ENCODE measurements at regions not wholly inside any gene's neighbourhood (a gene's known extent, or its start where the extent isn't known, plus 50 kb on each side); places are given as distances from the start of the nearest gene placed in this dataset.
"Not testable (repeated sequence)": the region's sequence is repeated elsewhere in the genome, so short reads cannot be mapped to it uniquely, and the experiment has no call there.

DNA sequence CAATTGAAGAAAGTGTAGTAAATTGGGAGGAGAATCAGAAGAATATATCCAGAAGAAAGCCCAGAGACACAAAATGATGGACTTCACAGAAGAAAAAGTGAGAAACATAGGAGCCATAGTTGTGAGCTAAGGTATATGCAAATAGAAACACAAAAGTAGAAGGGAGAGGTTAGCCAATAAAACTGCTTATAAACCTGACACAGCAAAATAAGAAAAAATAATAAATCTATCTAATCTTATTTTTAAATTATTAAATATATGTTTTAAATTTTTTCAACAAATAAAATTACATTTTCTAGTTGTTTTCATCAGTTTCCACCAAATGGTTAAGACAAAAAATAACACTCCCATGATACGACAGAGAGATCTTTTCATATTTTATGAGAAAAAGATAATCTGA lies 903.5 kb downstream of the DNAJB9 start:
- TF ChIP-seq, protein P1, sequence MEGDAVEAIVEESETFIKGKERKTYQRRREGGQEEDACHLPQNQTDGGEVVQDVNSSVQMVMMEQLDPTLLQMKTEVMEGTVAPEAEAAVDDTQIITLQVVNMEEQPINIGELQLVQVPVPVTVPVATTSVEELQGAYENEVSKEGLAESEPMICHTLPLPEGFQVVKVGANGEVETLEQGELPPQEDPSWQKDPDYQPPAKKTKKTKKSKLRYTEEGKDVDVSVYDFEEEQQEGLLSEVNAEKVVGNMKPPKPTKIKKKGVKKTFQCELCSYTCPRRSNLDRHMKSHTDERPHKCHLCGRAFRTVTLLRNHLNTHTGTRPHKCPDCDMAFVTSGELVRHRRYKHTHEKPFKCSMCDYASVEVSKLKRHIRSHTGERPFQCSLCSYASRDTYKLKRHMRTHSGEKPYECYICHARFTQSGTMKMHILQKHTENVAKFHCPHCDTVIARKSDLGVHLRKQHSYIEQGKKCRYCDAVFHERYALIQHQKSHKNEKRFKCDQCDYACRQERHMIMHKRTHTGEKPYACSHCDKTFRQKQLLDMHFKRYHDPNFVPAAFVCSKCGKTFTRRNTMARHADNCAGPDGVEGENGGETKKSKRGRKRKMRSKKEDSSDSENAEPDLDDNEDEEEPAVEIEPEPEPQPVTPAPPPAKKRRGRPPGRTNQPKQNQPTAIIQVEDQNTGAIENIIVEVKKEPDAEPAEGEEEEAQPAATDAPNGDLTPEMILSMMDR (conservative IDR thresholded peaks at IDR 0.05; ENCODE audit: low read depth, low read length), result no peak
- no peak overlapping the region for H3K4me3 ChIP-seq (ENCODE audit: low read depth, low read length)
- no peak for DNase-seq (ENCODE audit: low read depth)

DNA sequence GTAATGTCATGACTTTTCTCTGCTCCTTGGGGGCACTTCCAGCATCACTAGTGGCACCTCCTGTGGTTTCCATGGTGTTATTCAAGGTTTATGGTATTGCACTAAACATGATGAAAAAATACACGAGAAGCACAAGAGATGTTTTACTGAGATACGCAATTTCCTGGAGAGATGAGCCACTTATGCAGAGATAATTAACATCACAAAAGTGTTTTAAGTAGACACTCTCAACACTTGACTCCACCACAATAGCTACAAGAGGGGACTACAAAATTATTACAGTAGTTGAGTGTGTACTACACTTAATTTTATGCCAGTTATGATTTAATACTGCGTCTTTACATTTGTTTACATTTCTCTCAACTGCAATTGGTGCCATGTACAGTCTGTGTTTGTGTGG lies 906.7 kb downstream of the DNAJB9 start:
- DNase-seq (ENCODE audit: low read depth), result no peak
- H3K4me3 ChIP-seq (ENCODE audit: low read depth, low read length), result no peak overlapping the region
- TF ChIP-seq, protein P1 (conservative IDR thresholded peaks at IDR 0.05; ENCODE audit: low read depth, low read length), result no peak

DNA sequence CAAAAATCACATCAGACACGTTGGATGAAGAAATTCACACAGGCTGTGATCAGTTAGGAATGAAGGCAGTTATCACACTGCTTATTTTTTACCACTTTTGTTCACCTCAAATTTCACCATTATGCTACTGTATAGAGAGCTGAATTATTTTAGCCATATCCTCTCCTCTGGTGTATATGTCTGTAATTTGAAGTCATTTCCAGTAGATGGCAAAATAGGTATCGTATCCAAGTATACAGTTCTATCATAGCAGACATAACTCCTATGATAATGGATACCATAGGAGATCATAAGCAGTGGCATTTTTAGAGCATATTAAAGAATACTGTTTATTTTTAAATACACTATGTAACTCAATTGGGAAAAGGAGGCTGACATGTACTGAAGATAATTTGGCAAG lies 909.7 kb downstream of the DNAJB9 start:
- H3K4me3 ChIP-seq (ENCODE audit: low read depth, low read length), result no peak overlapping the region
- peak; percentile 0 for DNase-seq (ENCODE audit: low read depth)
- TF ChIP-seq, protein P1 (conservative IDR thresholded peaks at IDR 0.05; ENCODE audit: low read depth, low read length), result no peak

DNA sequence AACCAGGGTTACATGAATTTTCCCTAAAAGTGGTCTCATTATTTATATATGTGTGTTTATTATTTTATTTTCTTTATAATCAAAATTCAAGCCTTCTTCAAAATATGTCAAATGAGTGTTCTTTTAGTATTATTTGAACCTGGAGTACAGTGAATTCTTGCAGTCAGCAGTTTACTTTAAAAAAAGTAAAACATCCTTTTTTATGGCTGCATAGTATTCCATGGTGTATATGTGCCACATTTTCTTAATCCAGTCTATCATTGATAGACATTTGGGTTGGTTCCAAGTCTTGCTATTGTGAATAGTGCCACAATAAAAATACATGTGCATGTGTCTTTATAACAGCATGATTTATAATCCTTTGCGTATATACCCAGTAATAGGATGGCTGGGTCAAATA lies 920.9 kb downstream of the DNAJB9 start:
- not testable (repeated sequence) for H3K4me3 ChIP-seq (ENCODE audit: low read depth, low read length); DNase-seq (ENCODE audit: low read depth)

DNA sequence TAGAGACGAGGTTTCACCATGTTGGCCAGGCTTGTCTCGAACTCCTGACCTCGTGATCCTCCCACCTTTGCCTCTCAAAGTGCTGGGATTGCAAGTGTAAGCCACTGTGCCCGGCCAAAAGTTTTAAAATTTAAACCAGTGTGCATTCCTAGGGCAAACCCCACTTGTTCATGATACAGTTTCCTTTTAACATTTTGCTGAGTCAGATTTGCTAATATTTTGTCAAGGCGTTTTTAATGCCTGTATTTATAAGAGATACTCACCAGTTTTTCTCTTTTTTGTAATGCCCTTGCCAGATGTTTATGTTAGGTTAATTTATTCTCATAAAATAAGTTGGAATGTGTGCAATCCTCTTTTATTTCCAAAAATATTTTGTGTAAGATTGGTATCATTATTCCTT lies 927.4 kb downstream of the DNAJB9 start:
- no peak for DNase-seq (ENCODE audit: low read depth)
- TF ChIP-seq, protein P1 (conservative IDR thresholded peaks at IDR 0.05; ENCODE audit: low read depth, low read length), result no peak

DNA sequence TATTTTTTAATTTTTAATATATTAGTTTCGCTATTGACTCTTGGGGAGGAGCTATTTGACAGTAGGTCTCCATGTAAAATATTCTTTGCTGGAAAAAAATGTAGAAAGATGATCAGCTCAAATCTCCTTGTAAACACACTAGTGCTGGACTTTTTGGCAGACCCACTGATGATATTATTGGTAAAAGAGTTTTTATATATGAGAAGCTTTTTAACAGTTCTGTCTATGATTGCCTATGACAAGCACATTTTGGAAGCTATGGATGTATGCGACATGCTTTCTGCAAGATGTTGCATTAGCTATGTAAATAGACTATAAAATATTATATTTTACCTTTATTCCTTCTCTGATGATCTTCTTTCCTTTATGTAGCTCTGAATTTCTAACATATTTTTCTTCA lies 928.5 kb downstream of the DNAJB9 start:
- H3K4me3 ChIP-seq (ENCODE audit: low read depth, low read length), result no peak overlapping the region
- DNase-seq (ENCODE audit: low read depth), result no peak
- TF ChIP-seq, protein P1 (conservative IDR thresholded peaks at IDR 0.05; ENCODE audit: low read depth, low read length), result no peak

More for the DNA sequence above, 927.4 kb downstream of the DNAJB9 start:
- no peak overlapping the region for H3K4me3 ChIP-seq (ENCODE audit: low read depth, low read length)

DNA sequence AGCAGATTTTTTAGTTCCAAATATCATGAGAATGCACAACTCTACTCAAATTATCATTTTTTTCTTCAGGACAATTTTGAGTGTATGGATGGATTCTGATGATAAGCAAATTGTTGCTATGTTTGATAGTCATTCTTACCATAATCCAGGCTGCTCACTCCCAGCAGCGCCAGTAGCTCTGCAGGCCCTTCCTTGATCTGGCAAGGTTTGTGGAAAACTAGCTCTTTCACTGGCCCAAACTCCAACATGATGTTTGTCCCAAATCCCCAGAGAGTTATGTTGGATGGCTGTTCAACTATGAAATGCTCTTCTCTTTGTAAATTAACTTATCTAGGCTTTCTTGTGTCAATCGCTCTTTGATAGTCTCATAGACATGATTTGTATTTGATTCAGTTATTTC lies 933.7 kb downstream of the DNAJB9 start:
- DNase-seq (ENCODE audit: low read depth), result no peak
- TF ChIP-seq, protein P1 (conservative IDR thresholded peaks at IDR 0.05; ENCODE audit: low read depth, low read length), result no peak
- no peak overlapping the region for H3K4me3 ChIP-seq (ENCODE audit: low read depth, low read length)

DNA sequence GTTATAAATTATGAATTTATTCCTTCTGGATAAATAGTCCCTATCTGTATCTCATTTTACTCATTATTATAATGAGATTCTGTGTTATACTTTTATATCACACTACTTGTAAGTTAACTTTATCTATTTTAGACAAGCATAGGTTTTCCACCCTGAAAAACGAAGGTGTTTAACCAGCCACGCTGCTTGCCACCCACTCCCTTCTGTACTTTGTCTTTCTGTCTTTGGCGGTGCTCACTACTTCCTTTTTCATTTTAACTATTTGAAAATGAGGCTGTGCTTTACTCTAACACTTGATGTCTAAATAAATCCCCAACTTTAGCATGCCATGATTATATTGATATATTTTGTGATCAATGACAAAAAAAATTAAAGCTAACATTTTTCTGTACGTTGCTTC lies 952.9 kb downstream of the DNAJB9 start:
- DNase-seq (ENCODE audit: low read depth), result no peak
- TF ChIP-seq, protein P1 (conservative IDR thresholded peaks at IDR 0.05; ENCODE audit: low read depth, low read length), result no peak

More for the DNA sequence above, 952.9 kb downstream of the DNAJB9 start:
- no peak overlapping the region for H3K4me3 ChIP-seq (ENCODE audit: low read depth, low read length)
